ENCODE measurements at regions not wholly inside any gene's neighbourhood (a gene's known extent, or its start where the extent isn't known, plus 50 kb on each side); places are given as distances from the start of the nearest gene placed in this dataset.

GRCh38 chr16:9647981-9648701 is 534.1 kb downstream of the GRIN2A start:
- TF ChIP-seq NR4A1 (CRISPR knock-in tag; IDR thresholded peaks at IDR 0.05) (no peak), NR4A1 (tag; IDR thresholded peaks at IDR 0.05) (no peak), DMBX1 (CRISPR knock-in tag; IDR thresholded peaks at IDR 0.05; ENCODE audit: borderline replicate concordance) (no peak), SMAD1 (IDR thresholded peaks at IDR 0.05; ENCODE audit: low read depth, low read length, partially characterized antibody) (no peak), FOS (IDR thresholded peaks at IDR 0.05; ENCODE audit: extremely low read depth, insufficient read length) (no peak), CBX3 (IDR thresholded peaks at IDR 0.05; ENCODE audit: borderline replicate concordance in 1 of 2, low read length in 2 of 2) (no peak), CBFB (CRISPR knock-in tag; IDR thresholded peaks at IDR 0.05) (no peak), CTCF (IDR thresholded peaks at IDR 0.05 in 2 of 3, conservative IDR thresholded peaks at IDR 0.05 in 1 of 3; ENCODE audit: insufficient read depth in 2 of 3, low read depth in 1 of 3, low read length in 3 of 3) (peak; percentile 56 to 76 (median 73)), NCOA2 (IDR thresholded peaks at IDR 0.05; ENCODE audit: partially characterized antibody in 2 of 2) (no peak), ZNF263 (CRISPR knock-in tag; IDR thresholded peaks at IDR 0.05; ENCODE audit: borderline replicate concordance) (no peak), MXI1 (IDR thresholded peaks at IDR 0.05; ENCODE audit: low read depth, low read length) (no peak), YY1 (IDR thresholded peaks at IDR 0.05; ENCODE audit: borderline replicate concordance in 1 of 3, control insufficient read depth in 1 of 3, extremely low read depth in 1 of 3, insufficient read depth in 3 of 3, insufficient read length in 1 of 3, insufficient replicate concordance in 2 of 3, low read depth in 1 of 3, low read length in 2 of 3) (no peak), ELK1 (CRISPR knock-in tag; IDR thresholded peaks at IDR 0.05) (no peak), GTF2B (IDR thresholded peaks at IDR 0.05; ENCODE audit: extremely low read depth, insufficient read length) (no peak)
